ENCODE measurements at regions not wholly inside any gene's neighbourhood (a gene's known extent, or its start where the extent isn't known, plus 50 kb on each side); places are given as distances from the start of the nearest gene placed in this dataset.

DNA sequence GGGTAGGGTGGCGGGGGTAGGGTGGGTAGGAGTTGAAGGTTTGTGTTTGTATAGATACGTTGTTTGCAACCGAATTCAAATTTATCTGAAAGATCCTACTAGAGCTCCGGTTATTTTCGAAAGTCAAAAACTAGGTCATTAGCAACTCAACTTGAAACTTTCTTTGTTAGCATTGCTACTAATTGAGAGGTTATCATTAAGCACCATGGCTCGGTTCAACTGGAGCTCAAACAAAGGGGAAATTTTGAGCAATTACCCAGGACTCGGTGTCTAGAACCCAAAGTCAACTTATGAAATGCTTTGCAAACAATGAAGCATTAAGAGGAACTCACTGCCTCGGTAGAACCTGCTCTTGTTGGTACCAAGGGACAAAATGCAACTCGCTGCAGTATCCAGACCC, 207.7 kb downstream of the BCAT1 start:
- Histone ChIP-seq H3K4me1 (ENCODE audit: insufficient read depth, low read length) (peaks cover 20% of the 10 kb centered on the region), H3K4me3 (ENCODE audit: low read length) (no peak overlapping the region), H3K9me3 (ENCODE audit: low read length) (no peaks in the 10 kb centered on the region), H3K36me3 (ENCODE audit: insufficient read depth, low read length) (no peaks in the 10 kb centered on the region), H3K27me3 (ENCODE audit: insufficient read depth, low read length) (no peaks in the 10 kb centered on the region), H2AFZ (ENCODE audit: low read depth, low read length) (no peak overlapping the region)

DNA sequence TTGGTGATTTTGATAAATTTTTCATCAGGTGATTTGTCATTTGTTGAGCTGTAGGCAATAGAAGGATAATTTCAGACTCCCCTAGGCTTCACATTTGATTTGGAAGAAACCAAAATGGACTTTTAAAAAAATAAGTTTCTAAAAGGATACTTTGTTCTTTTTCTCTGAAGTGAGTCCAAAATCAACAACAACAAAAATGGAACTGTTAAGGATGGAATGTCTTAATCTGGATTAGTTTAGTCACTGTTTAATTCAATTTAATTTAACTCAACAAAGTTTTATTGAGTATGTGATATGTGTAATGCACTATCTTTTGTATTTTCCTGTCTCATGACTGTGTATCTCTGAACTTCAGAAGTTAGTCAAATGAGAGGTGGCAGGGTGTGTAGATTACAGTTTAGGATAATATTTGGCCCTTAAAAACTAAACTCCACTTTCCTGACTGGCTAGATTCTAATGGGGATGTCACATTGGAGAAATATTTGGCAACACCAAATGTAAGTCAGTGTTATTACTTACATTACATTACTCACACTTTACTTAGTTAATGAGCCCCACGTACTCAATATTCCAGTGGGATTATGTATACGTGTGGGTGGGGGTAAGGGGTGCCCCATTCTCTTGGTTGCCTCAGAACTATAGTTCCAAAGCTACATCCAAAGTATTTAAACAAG, 209.7 kb downstream of the BCAT1 start:
- no peaks in the 10 kb centered on the region for H3K36me3 ChIP-seq (ENCODE audit: insufficient read depth, low read length)
- H2AFZ ChIP-seq (ENCODE audit: low read depth, low read length), result no peak overlapping the region
- H3K4me3 ChIP-seq (ENCODE audit: low read length), result no peak overlapping the region
- H3K27me3 ChIP-seq (ENCODE audit: insufficient read depth, low read length), result no peaks in the 10 kb centered on the region
- no peaks in the 10 kb centered on the region for H3K9me3 ChIP-seq (ENCODE audit: low read length)
- peaks cover 10% of the 10 kb centered on the region for H3K4me1 ChIP-seq (ENCODE audit: insufficient read depth, low read length)

DNA sequence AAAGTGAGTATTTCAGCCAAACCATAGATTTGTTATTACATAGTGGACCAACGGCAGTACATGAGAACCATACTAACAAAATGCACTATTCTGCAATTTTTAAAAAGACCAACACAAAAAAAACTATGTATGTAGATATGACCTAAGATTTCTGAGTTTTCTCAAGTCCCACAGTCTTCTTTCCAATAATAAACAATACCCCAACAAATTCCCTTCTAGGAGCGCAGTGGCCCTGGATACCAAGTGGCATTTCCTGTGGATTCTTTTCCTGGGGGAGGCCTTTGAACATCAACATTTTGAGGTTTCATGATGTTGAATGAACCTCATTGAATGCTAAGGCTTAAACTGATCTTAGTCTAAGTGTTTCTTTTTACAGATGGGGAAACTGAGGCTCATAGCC, 210.5 kb downstream of the BCAT1 start:
- no peak overlapping the region for H3K4me3 ChIP-seq (ENCODE audit: low read length)
- no peaks in the 10 kb centered on the region for H3K9me3 ChIP-seq (ENCODE audit: low read length)
- peaks cover 7% of the 10 kb centered on the region for H3K4me1 ChIP-seq (ENCODE audit: insufficient read depth, low read length)
- H3K27me3 ChIP-seq (ENCODE audit: insufficient read depth, low read length), result no peaks in the 10 kb centered on the region
- H2AFZ ChIP-seq (ENCODE audit: low read depth, low read length), result no peak overlapping the region
- H3K36me3 ChIP-seq (ENCODE audit: insufficient read depth, low read length), result no peaks in the 10 kb centered on the region

DNA sequence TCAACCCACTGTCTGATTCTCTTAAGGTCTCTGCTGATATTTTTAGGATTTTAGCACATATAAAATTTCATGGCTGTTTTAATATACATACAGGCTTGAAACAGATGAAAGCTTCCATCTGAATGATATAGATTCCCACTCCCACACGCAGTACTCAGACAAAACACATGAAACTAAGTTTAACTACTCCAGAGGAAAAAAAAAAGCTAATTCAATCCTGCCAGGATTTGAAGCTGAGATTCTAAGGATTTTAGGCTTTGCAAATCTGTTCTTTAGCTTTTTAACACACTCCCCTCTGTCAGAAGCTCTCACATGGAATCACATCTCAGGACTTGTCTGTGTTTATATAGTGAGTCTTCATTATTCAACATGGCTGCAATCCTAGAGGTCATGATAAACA, 217.3 kb downstream of the BCAT1 start:
- Histone ChIP-seq H3K4me1 (ENCODE audit: insufficient read depth, low read length) (peaks cover 5% of the 10 kb centered on the region), H3K9me3 (ENCODE audit: low read length) (no peaks in the 10 kb centered on the region), H3K27me3 (ENCODE audit: insufficient read depth, low read length) (no peaks in the 10 kb centered on the region), H3K36me3 (ENCODE audit: insufficient read depth, low read length) (no peaks in the 10 kb centered on the region), H3K4me3 (ENCODE audit: low read length) (no peak overlapping the region), H2AFZ (ENCODE audit: low read depth, low read length) (peak overlapping the region; percentile 43)

DNA sequence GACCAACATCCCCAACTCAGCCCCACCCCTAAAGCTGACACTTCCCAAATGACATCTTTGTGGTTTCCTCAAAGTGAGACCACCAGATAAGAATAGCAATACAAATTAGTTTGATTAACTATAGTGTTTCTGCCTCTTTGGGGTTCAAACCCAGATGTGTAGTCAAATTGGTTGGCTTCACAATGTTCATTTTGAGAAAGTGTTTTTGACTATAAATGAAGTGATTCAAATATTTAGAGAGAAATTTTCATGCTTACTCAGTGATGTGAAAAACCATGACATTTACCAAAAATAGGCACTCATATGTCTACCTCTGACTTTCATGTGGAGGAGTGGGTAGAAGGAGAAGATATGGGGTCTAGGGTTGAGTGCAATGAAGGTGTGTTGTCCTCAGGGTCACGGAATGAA, 218.4 kb downstream of the BCAT1 start:
- no peaks in the 10 kb centered on the region for H3K36me3 ChIP-seq (ENCODE audit: insufficient read depth, low read length)
- H3K9me3 ChIP-seq (ENCODE audit: low read length), result no peaks in the 10 kb centered on the region
- H3K4me1 ChIP-seq (ENCODE audit: insufficient read depth, low read length), result peaks cover 5% of the 10 kb centered on the region
- no peaks in the 10 kb centered on the region for H3K27me3 ChIP-seq (ENCODE audit: insufficient read depth, low read length)
- H2AFZ ChIP-seq (ENCODE audit: low read depth, low read length), result no peak overlapping the region
- no peak overlapping the region for H3K4me3 ChIP-seq (ENCODE audit: low read length)

DNA sequence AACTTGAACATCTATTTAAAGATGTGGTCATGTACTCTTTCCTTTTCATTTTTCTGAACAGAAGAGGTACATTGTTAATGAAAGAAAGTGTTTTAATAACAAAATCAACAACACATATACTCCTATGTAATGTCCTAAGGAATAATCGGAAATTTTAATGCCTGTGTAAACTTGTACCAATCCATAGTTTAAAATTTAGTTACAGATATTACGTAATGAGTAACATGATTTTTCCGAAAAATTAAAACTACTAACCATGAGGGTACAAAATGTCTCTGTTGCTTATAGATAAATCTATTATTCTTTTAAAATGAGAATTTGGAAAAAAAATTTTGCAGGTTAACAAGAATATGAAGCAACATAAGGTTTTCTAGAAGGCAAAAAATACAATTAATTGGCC, 220.1 kb downstream of the BCAT1 start:
- Histone ChIP-seq H3K9me3 (ENCODE audit: low read length) (no peaks in the 10 kb centered on the region), H3K4me3 (ENCODE audit: low read length) (no peak overlapping the region), H3K36me3 (ENCODE audit: insufficient read depth, low read length) (no peaks in the 10 kb centered on the region), H3K4me1 (ENCODE audit: insufficient read depth, low read length) (peaks cover 5% of the 10 kb centered on the region), H2AFZ (ENCODE audit: low read depth, low read length) (no peak overlapping the region), H3K27me3 (ENCODE audit: insufficient read depth, low read length) (no peaks in the 10 kb centered on the region)

DNA sequence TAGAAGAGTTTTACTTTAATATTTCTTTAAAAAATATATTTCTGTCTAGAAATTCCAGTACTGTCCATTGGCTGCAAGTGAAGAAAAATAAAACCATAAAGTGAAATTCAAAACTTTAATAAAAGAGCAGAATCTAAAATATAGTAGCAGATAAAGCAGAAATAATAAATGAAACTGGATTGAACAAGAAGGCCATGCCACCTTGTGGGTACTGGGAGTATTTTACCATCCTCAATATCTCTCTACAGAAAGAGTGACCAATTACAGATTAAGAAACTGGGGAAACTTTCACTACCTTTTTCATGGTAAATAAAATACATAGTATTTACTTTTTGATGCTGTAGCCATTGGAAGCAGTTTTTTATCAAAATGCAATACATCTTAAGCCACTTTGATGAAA, 220.5 kb downstream of the BCAT1 start:
- H3K4me1 ChIP-seq (ENCODE audit: insufficient read depth, low read length), result peaks cover 5% of the 10 kb centered on the region
- H3K4me3 ChIP-seq (ENCODE audit: low read length), result no peak overlapping the region
- H3K36me3 ChIP-seq (ENCODE audit: insufficient read depth, low read length), result no peaks in the 10 kb centered on the region
- H2AFZ ChIP-seq (ENCODE audit: low read depth, low read length), result no peak overlapping the region
- H3K9me3 ChIP-seq (ENCODE audit: low read length), result no peaks in the 10 kb centered on the region
- H3K27me3 ChIP-seq (ENCODE audit: insufficient read depth, low read length), result no peaks in the 10 kb centered on the region

DNA sequence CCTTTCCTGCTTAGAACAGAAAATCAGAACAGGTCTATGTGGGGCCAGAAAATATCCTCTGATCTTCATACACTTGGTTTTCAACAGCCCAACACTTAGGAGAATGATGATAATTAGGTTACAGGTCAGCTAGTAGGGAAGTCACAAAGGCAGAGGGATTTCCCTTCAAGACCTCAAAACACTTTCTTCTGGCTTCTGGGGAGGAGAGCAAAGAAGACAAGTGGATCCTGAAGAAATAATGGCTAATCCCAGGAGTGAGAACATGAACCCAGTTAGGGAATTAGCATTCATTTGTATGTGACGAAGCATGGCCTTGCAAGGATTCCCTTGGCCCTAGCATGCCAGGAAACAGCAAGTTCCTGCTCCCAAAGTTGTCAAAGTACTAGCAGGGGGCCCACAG, 223.3 kb downstream of the BCAT1 start:
- Histone ChIP-seq H3K4me1 (ENCODE audit: insufficient read depth, low read length) (no peaks in the 10 kb centered on the region), H3K36me3 (ENCODE audit: insufficient read depth, low read length) (no peaks in the 10 kb centered on the region), H3K9me3 (ENCODE audit: low read length) (peaks cover 3% of the 10 kb centered on the region), H3K4me3 (ENCODE audit: low read length) (no peak overlapping the region), H3K27me3 (ENCODE audit: insufficient read depth, low read length) (no peaks in the 10 kb centered on the region), H2AFZ (ENCODE audit: low read depth, low read length) (no peak overlapping the region)

DNA sequence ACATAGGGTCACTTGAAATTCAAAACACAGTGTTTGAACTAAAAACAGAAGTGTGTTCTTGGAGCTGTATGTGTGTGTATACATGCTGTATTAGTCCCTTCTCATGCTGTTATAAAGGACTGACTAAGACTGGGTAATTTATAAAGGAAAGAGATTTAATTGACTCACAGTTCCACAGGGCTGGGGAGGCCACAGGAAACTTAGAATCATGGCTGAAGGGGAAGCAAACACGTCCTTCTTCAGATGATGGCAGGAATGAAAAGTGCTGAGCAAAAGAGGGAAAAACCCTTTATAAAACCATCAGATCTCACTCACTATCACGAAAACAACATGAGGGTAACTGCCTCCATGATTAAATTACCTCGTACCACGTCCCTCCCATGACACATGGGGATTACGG, 224.1 kb downstream of the BCAT1 start:
- Histone ChIP-seq H3K27me3 (ENCODE audit: insufficient read depth, low read length) (no peaks in the 10 kb centered on the region), H3K4me3 (ENCODE audit: low read length) (no peak overlapping the region), H2AFZ (ENCODE audit: low read depth, low read length) (no peak overlapping the region), H3K9me3 (ENCODE audit: low read length) (peaks cover 3% of the 10 kb centered on the region), H3K4me1 (ENCODE audit: insufficient read depth, low read length) (no peaks in the 10 kb centered on the region), H3K36me3 (ENCODE audit: insufficient read depth, low read length) (no peaks in the 10 kb centered on the region)

DNA sequence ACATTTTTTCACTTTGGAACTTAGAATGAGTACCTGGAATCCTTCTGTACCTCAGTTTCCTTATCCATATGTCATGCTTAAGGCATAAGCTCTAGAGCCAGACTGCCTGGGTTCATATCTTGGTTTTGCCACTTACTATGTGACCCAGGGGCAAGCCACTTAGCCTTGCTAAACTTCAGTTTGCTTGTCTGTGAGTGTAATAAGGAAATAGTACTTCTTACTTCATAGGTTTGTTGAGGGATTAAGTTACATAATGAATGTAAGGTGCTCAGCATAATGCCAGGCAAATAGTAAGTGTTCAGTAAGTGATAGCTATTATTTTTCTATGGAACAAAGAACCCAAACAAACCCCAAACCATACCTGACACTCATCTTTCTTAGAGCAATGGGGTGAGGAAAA, 225.1 kb downstream of the BCAT1 start:
- no peaks in the 10 kb centered on the region for H3K4me1 ChIP-seq (ENCODE audit: insufficient read depth, low read length)
- peaks cover 3% of the 10 kb centered on the region for H3K9me3 ChIP-seq (ENCODE audit: low read length)
- no peak overlapping the region for H2AFZ ChIP-seq (ENCODE audit: low read depth, low read length)
- H3K4me3 ChIP-seq (ENCODE audit: low read length), result no peak overlapping the region
- H3K36me3 ChIP-seq (ENCODE audit: insufficient read depth, low read length), result no peaks in the 10 kb centered on the region
- H3K27me3 ChIP-seq (ENCODE audit: insufficient read depth, low read length), result no peaks in the 10 kb centered on the region

DNA sequence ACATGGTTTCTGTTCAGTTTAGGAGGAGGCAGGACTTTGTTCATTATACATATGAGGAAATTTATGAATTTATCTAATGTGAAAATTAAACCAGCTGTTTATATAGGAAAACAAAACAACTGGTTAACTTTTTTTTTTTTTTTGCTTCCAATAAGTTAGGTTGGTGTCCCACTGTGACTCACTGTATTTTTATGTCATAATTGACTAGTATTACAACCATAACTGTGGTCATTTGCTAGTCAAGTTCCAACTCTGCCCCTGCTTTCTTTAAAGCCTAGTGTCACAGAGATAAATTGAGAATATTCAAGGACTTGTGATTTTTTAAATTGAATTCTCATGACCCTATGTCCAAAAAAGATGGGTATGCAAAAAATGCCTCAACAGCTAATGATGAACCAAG, 227.7 kb downstream of the BCAT1 start:
- Histone ChIP-seq H3K4me3 (ENCODE audit: low read length) (no peak overlapping the region), H3K9me3 (ENCODE audit: low read length) (peaks cover 3% of the 10 kb centered on the region), H3K27me3 (ENCODE audit: insufficient read depth, low read length) (no peaks in the 10 kb centered on the region), H3K36me3 (ENCODE audit: insufficient read depth, low read length) (no peaks in the 10 kb centered on the region), H2AFZ (ENCODE audit: low read depth, low read length) (no peak overlapping the region), H3K4me1 (ENCODE audit: insufficient read depth, low read length) (peaks cover 2% of the 10 kb centered on the region)

DNA sequence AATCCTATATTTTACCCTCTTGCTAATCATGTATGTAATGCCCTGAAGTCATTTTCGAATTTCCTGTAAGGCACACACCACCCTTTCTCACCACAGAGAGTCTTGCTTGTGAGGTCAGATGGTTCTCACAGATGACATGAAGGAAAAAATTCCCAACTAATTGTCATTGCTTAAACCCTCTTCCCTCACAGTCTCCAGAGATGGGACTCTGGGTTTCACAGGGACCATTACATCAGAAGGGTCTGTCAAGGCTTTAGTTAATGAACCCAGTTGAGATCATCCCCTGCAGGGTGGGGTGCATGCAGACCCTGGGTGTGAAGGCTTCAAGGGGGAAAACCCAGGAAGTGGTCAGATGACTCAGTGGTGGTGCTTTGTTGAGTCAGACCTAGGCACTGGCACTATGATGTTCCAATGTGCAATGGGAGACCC, 229.6 kb downstream of the BCAT1 start:
- H2AFZ ChIP-seq (ENCODE audit: low read depth, low read length), result no peak overlapping the region
- no peaks in the 10 kb centered on the region for H3K27me3 ChIP-seq (ENCODE audit: insufficient read depth, low read length)
- peaks cover 2% of the 10 kb centered on the region for H3K4me1 ChIP-seq (ENCODE audit: insufficient read depth, low read length)
- peaks cover 3% of the 10 kb centered on the region for H3K9me3 ChIP-seq (ENCODE audit: low read length)
- no peak overlapping the region for H3K4me3 ChIP-seq (ENCODE audit: low read length)
- H3K36me3 ChIP-seq (ENCODE audit: insufficient read depth, low read length), result no peaks in the 10 kb centered on the region

DNA sequence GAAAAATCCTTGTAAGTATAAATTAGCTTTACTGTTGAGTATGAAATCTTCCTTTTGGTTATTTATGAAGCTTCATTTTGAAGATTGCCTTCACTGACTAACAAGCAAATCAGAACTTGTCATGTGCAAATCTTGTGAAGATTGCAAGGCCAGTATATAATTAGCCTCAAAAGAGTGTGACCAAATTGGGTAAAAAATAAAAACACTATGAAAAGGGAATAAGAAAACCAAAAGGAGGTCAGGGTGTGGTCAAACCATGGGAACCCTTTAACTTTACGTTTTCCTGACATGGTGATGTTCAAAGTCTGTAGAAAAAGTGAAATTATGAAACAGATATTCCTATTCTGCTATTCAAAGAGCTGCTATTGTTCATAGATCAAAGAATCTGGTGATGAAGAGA, 230.3 kb downstream of the BCAT1 start:
- peaks cover 3% of the 10 kb centered on the region for H3K9me3 ChIP-seq (ENCODE audit: low read length)
- peaks cover 2% of the 10 kb centered on the region for H3K4me1 ChIP-seq (ENCODE audit: insufficient read depth, low read length)
- H2AFZ ChIP-seq (ENCODE audit: low read depth, low read length), result no peak overlapping the region
- no peaks in the 10 kb centered on the region for H3K27me3 ChIP-seq (ENCODE audit: insufficient read depth, low read length)
- no peak overlapping the region for H3K4me3 ChIP-seq (ENCODE audit: low read length)
- no peaks in the 10 kb centered on the region for H3K36me3 ChIP-seq (ENCODE audit: insufficient read depth, low read length)

DNA sequence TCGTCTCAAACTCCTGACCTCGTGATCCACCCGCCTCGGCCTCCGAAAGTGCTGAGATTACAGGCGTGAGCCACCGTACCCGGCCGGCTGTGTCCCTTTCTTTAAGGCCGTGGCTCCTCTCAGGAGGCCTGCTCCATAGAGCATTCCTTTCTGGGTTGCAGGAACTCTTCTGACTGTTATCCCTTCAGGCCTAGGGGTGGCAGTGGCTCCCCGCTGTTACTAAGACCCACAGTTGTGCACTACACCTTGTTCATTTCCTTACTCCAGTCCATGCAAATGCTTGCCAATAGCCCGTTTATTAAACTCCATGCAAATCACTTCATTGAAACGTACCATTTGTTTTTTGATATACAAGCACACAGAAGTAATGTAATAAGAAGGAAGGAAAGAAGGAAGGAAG, 234.7 kb downstream of the BCAT1 start:
- Histone ChIP-seq H3K4me1 (ENCODE audit: insufficient read depth, low read length) (peaks cover 2% of the 10 kb centered on the region), H2AFZ (ENCODE audit: low read depth, low read length) (no peak overlapping the region), H3K36me3 (ENCODE audit: insufficient read depth, low read length) (no peaks in the 10 kb centered on the region), H3K27me3 (ENCODE audit: insufficient read depth, low read length) (no peaks in the 10 kb centered on the region), H3K4me3 (ENCODE audit: low read length) (no peak overlapping the region), H3K9me3 (ENCODE audit: low read length) (no peaks in the 10 kb centered on the region)
